Stimulated activated CD4-positive, alpha-beta T cell treated with anti-CD3 and anti-CD28 coated beads, Interleukin-12 subunit alpha, Interleukin-12 subunit beta, amount 100 ng/mL, for 24 hours (primary cell): ENCODE measurements at regions not wholly inside any gene's neighbourhood (a gene's known extent, or its start where the extent isn't known, plus 50 kb on each side); places are given as distances from the start of the nearest gene placed in this dataset.

Experiments
- DNase-seq, 2 experiments: peaks; one replicate each; pipeline ENCODE4 v3.0.0-alpha.2; 2020; ENCODE audit warnings: low read depth in 2 of 2

DNA sequence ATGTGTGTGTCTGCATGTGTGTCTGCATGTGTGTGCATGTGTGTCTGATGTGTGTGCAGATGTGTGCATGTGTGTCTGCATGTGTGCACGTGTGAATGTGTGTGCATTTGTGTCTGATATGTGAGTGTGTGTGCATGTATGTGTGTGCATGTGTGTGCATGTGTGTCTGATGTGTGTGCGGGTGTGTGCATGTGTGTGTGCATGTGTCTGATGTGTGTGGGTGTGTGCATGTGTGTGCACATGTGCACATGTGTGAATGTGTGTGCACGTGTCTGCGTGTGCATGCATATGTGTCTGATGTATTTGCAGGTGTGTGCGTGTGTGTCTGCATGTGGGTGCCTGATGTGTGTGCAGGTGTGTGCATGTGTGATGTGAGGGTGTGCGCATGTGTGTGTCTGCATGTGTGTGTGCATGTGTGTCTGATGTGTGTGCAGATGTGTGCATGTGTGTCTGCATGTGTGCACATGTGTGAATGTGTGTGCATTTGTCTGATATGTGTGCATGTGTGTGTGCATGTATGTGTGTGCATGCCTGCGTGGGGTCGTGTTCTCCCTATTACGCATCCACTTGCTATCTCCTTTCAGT lies 470.1 kb upstream of the HS6ST1 start:
- no peak for DNase-seq

DNA sequence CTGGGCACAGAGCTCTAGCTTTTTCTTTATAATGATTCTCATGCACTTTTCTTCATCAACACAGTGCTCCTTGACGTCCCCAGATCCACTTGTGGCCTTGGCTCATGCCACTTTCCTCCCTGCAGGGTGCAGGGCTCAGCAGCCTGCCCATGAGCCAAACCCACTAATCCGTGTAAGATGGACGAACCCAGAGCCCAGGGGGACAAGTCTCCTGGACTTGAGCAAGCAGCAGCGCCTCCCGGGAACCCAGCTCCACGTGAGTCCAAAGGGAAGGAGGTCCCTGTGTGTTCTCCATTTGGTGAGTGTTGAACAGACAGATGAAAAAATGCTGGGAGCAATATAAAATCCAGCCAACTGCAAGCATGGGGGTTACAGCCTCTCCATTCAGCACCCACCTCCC lies 470.6 kb upstream of the HS6ST1 start:
- DNase-seq: no peak

DNA sequence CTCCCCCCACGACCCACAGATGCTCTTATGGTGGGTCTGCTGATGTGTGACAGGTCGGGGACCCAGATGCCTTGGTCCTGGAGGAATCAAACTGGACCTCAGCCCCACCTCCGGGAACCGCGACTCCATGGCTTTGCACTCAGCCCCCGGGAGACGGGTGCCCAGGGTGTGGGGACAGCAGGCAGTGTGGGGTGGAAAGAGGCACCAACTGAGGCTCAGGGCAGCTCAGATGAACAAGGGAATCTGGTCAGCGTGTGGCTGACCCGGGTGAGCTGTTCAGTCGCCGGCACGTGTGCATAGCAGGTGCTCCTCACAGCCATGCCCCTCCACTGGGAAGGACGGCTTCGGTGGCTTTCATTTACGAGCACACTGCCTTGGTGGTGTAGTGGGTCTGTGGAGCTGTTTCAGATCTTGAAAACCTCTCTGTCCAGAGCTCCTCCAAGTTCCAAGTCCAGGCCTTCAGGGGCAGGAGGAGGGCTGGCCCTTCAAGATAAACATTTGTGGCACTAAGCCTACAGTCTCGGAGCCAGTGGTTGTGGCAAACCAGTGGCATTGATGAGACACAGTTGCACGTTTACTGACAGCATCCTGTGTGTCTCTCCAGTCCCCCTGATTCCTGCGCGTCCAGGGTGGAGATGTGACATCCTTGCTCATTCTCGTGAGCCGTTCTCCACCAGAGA lies 471.2 kb upstream of the HS6ST1 start:
- no peak for DNase-seq

DNA sequence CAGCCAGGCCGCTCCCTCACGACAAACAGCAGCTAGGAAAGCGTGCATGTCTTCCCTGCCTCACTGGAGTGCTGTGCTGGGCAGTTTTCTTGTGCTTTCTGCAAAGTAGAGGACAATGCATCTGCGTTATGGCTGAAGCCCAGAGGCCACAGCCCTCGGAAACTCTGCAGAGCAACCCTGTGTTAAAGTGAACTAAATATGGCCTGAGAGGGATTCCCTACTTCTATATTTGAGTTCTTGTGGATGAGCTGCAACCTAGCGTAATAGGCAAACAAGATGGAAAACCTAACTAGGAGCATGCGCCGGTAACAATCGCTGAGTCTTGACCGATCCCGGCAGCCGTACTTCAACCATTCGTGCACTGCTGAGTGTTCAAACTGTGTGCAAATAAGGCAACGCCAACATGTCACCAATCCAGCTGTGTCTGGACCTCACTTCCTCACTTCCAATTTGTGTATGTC lies 471.9 kb upstream of the HS6ST1 start:
- no peak for DNase-seq

DNA sequence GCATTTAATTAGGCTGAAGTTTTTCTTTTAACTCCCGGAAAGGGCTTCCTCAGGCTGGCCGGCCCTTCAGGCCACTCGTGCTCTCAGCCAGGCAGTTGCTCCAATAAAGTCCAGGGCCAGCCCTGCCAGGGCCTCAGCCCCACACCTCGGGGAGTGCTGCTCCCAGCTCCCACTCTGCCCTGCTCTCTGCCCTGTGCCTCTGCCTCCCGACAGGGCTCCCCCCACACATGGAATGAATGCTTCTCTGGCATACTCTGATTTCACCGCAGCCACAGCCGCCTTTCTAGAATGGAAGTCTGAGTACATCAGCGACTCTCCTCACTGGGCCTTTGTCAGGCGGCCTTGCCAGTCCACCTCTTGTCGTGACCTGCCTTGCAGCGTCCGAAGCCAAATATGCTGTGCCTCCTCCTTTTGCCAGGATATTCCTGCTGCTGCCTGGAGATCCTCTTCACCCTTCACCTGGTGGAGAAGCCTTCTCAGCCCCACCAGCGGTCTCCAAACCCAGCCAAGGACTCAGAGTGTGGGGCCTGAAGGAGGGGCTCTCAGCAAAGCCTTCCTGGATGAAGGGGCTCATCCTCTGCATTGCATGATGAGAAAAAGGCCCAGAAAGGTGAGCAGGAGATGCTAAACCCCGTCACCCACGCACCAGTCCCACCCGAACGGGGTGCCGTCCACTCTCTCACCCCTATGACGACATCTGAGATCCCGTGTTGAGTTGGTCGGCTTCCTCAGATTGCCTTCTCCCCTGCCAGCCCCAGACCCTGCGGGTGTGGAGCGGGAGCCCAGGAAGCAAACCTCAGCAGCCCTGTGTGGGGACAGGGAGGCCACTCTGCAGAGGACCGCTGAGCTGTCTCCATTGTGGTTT lies 472.7 kb upstream of the HS6ST1 start:
- no peak for DNase-seq

DNA sequence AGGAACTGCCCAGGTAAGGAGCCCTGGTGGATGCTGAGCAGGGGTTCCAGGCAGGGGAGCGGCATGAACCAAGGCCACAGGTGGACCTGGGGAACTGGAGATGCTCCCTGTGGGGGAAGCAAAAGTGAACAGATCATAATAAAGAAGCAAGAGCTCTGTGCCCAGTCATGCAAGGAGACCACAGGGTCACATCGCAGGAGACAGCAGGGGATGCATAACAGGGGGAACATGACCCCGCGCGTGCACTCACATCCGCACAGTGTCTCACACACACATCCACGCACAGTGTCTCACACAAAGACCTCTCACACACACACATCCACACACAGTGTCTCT lies 473.3 kb upstream of the HS6ST1 start:
- DNase-seq: no peak

DNA sequence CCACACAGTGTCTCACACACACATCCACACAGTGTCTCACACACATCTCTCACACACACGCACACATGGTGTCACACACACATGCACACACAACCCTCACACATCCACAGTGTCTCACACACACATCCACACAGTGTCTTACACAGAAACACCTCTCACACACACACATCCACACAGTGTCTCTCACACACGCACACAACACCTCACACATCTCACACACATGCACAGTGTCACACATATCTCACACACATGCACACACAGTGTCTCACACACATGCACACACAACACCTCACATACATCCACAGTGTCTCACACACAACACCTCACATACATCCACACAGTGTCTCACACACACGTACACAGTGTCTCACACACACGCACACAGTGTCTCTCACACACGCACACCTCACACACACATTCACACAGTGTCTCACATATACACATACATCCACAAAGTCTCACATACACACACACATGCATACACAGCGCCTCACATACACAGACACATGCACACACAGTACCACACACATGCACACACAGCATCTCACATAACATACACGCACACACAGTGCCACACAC lies 473.9 kb upstream of the HS6ST1 start:
- DNase-seq: no peak

DNA sequence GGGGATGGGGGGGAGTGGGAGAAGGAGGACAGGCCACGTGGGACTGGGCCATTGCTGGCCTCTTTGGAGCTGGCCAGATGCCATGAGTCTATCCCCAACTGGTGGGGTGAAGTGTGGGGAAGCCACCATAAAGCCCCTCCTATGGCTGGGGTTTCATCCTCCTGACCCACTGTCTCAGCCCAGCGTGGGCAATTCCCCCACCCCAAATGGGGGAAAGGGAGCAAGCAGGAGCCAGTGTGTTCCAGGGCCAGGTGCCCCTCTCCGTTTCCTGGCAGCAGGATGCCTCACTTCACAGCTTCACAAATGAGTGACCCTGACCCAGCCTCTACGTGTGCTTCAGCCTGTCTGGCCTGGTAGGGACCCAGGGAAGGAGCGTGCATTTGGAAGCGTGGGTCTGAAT lies 474.7 kb upstream of the HS6ST1 start:
- DNase-seq: no peak

DNA sequence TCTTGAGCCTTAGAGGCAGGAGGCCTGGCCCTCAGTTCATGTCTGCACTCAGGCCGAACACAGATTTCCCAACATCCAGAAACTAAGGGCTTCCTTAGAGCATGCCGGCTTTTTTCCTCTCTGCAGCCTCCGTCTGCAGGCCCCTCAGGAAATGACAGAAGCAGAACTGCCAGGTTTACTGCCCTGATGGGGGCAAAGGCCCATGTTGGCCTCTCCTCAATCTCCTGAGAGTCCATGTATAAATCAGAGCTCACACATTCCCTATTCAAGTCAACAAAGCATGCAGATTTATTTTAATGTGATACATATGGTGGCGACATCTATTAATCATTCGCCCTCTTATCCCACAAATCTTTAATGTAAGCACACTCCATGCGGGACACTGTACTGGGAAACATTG lies 475.6 kb upstream of the HS6ST1 start:
- DNase-seq: no peak

DNA sequence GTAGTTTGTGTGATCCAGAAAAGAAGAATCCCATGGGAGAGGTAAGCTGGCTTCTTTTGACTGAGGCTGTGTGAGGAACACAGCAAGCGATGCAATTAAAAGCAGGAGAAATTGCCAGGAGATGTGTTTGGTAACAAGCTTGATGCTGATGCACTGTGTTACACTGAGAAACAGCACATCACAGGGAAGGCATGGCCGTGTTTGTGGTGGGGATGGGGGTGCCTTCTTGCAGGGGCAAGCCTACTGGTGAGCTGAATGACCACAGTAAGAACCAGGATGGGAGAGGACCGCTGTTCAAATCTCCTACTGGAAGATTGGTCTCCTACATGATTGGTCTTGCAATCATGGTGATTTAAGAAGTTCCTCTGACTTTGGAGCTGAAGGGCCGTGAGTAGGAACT lies 477.7 kb upstream of the HS6ST1 start:
- no peak for DNase-seq

DNA sequence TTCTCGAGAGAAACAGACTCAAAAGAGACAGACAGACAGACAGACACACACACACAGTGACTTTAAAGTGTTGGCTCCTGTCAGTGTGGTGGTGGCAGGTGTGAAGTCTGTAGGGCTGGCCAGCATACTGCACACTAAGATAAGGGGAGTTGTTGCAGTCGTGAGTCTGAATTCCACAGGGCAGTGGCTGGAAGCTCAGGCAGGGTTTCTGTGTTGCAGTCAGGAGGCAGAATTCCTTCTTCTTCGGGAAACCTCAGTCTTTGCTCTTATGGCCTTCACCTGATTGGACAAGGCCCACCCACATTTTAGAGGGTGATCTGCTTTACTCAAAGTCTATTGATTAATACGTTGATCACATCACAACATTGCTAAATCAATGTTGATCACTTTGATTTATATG lies 478.4 kb upstream of the HS6ST1 start:
- no peak for DNase-seq

DNA sequence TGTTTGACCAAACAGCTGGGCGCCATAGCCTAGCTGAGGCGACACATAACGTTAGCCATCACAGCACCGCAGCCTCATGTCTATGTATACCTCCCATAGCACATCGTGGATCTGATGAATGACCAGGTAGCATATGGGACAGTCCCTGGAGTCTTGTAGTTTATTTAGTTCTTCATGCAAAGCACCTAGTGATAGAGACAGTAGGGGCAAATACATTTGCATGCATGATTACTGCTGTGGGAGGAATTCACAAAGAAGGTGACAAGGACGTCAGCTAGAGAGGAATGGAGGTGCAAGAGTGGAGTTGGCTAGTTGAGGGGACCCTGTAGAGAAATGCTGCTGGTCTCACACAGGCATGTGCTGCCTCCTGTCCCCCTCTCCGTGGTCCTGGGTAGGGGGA lies 478.9 kb upstream of the HS6ST1 start:
- no peak for DNase-seq

DNA sequence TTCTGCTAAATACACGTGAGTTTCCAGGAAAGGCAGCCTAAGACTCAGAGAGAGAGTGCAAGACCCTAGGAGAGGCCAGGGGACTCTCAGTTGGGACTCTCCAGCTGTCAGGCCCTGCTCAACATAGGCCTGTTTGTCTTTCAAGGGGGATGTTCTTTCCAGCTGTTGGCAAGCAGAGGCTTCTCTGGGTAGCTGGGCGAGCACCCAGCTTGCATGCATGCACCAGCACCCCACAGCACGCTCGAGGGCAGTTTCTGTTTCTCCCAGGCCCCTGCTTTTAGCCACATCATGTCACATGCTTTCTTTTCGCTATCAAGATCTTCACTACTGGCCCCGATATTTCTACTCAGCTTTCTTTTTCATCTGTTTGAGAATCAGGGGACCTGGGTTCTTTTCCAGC lies 479.3 kb upstream of the HS6ST1 start:
- DNase-seq: no peak

DNA sequence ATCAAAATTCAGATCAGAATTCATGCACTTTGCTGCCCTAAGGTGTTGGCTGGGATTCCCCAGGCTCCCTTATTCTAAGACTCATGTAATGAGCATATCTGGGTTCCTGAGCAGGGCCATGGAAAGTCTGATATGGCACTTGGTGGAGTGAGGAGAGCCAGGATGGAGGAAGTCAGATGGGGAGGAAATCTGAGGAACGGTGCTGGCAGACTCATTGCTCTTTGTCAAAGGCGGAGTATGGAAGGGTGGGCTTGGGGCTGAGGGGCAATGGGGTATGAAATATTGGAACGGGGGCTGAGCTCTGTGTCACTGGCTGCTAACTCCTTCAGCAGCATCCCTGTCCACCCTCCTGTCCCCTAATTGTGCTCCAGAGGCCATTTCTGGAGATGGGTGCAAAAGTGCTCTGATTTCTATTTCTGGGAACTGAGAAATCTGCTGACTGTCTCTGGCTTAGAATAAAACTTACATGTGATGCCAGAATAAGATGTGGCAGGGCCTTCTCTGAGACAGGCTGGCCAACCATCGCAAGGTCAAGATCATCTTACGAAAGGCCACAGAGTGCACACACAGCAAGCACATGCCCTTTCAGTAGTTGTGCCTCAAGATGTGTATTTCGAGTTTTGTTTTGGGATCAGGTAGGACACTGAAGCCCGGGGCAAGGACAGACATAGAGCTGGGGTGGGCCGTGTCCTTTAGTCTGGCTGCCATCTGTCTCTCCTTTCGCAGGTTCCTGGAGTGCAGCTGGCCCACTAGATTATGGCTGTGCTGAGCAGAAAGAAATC lies 480.0 kb upstream of the HS6ST1 start:
- DNase-seq: no peak

DNA sequence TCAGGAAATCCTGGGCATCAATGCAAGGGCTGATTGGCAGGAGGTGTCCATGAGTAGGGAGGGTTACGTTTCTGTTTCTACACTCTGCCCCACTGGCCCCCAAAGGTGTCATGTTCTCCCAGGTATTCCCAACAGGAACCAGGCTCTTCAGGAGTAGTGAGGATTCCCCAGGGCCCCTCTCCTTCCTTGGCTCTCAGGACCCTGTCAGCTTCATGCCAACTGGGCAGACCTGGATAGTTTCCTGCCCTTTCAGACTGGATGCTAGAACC lies 480.6 kb upstream of the HS6ST1 start:
- no peak for DNase-seq

DNA sequence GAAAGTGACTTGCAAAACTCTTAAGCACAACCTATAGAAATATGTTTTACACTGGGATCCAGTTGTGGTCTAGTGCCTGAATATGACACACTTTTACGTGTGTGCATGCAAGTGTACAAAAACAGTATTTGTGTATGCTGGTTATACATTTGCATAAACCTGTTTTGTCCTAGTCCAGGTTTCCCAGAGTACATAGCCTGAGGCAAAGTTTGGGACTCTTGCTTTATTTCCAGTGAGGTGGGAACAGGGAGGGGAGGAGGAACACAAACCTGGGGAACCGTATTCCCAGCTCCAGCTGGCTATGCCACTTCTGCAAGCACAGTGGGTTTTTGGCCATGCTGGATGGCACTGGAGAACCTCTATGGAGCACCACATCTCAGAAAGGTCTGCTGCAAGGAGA lies 481.1 kb upstream of the HS6ST1 start:
- DNase-seq: no peak

DNA sequence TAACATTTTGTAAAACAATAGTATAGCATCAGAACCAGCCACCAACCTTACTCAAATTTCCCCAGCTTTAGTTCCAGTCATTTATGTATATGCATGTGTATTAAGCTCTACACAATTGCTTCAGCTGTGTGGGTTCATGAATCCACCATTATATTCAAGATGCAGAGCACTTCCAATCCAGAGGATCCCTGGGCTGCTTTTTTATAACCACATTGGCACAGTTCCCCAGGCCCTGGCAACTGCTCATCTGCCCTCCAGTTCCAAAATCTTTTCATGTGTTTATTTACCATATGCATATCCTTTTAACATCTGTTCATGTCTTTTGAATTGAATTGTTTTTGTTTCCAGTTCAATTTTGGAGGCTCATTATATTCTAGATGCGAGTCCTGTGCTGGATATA lies 482.9 kb upstream of the HS6ST1 start:
- no peak for DNase-seq

DNA sequence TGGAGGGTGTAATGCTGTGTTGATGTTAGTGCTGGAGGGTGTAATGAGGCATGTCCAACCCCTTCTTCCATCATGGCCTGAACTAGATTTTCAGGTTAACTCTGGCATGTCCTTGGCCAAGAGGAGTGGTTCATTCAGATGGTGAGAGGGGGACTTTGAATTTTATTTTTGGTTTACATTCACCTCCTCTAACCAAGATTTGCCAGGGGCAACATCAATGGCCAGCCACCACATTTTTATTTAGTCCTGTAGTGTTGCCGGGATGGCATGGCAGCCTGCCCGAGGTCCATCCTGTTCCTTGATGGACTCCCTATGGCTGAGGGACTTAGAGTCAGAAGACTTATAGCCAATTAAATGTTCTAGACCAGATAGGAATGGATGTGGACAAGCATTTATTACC lies 484.6 kb upstream of the HS6ST1 start:
- DNase-seq: no peak

DNA sequence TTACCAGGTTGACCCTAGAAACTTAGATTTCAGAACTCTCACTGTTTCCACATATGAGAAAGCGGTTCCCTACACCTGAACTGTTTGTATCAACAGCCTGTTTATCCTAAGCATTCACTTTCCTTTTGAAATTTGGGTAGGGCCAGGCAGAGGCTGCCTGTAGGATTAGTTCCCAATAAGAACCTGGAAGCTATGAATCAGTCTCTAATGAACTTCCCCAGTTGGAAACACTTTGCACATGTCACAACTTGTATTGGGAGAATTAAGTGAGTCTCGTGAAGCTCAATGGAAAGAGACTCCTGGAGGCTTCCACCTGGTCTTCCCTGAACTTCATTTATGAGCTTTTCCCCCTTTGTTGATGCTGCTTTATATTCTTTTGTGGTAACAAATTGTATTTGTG lies 486.6 kb upstream of the HS6ST1 start:
- no peak for DNase-seq

DNA sequence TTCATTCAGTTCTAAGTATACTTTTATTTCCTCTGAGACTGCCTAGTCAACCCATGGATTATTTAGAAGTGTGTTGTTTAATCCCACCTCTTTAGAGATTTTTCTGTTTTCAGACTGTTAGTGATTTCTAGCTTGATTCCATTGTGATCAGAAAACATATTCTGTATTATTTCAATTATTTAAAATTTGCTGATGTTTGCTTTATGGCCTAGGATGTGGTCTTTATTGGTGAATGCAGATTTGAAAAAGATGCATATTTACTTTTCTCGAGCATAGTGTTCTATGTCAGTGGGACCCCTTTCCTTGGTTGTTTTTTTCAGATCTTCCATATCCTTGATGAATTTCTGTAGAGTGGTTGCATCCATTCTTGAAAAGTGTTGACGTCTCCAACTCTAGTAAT lies 487.2 kb upstream of the HS6ST1 start:
- no peak for DNase-seq

DNA sequence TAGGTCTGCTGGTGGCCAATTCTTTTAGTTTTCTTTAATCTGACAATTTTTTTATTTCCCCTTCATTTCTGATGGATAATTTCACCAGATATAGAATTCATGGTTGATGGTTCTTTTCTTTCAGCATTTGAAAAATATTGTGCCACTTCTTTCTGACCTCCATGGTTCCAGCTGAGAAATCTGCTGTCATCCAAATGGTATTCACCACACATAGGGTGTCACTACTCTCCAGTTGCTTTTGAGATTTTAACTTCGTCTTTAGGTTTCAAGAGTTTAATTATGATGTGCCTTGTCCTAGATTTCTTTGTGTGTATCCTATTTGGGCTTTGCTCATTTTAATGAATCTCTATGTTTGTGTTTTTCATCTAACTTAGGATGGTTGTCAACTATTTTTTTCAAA lies 488.6 kb upstream of the HS6ST1 start:
- DNase-seq: no peak
